Tibial artery (tissue), 4 donors: ENCODE measurements at regions not wholly inside any gene's neighbourhood (a gene's known extent, or its start where the extent isn't known, plus 50 kb on each side); places are given as distances from the start of the nearest gene placed in this dataset.
"Not testable (repeated sequence)": the region's sequence is repeated elsewhere in the genome, so short reads cannot be mapped to it uniquely, and the experiment has no call there.

Source experiments
- DNase-seq, 2 donors: peaks; one replicate each; pipeline ENCODE4 v3.0.0-alpha.2; 2019
- H3K27ac ChIP-seq, 2 donors: fragments of 200-600 bp; sonication (generic) in 1 of 2; 1 replicate in 1 of 2; 2 replicates in 1 of 2; pipeline ENCODE4 v1.5.1; 2018 to 2019; ENCODE audit warnings: mild to moderate bottlenecking in 1 of 2
- H3K27me3 ChIP-seq, 2 donors: fragments of 200-600 bp; sonication (generic) in 1 of 2; one replicate each; pipeline versions ENCODE4 v1.5.1 to v1.6.0; 2016 to 2019
- H3K36me3 ChIP-seq, 3 donors: fragments of 200-600 bp; sonication (generic) in 2 of 3; one replicate each; pipeline ENCODE4 v1.5.1; 2016 to 2019; ENCODE audit warnings: mild to moderate bottlenecking in 2 of 3
- H3K4me1 ChIP-seq, 4 donors: fragments of 200-600 bp; sonication (generic) in 2 of 4; 1 replicate in 3 of 4; 2 replicates in 1 of 4; pipeline ENCODE4 v1.5.1; 2016 to 2019
- H3K4me3 ChIP-seq, 2 donors: fragments of 200-600 bp; sonication (generic) in 1 of 2; 1 replicate in 1 of 2; 2 replicates in 1 of 2; pipeline ENCODE4 v1.5.1; 2018 to 2019; ENCODE audit warnings: mild to moderate bottlenecking in 2 of 2
- H3K9me3 ChIP-seq, 3 donors: fragments of 200-600 bp; sonication (generic) in 1 of 3; one replicate each; pipeline ENCODE4 v1.5.1; 2016 to 2019
- CTCF ChIP-seq, 2 experiments: fragments of 200-600 bp in 1 of 2; fragments of 450-650 bp in 1 of 2; IDR thresholded peaks; one replicate each; pipeline ENCODE4 v1.5.1; 2017 to 2019; ENCODE audit warnings: antibody characterized with exemption in 2 of 2, mild to moderate bottlenecking in 1 of 2, moderate library complexity in 1 of 2
- intact Hi-C: fragments of 100-400 bp; cut with DNase I; formaldehyde crosslinking; loops from one replicate; pipeline ENCODE4 v1.15.0; 2023; ENCODE audit warnings: low total_unique reads

GRCh38 chr5:3452622-3453021 lies 143.0 kb upstream of the IRX1 start:
- DNase-seq, result no peak
- Histone ChIP-seq H3K9me3 (no peaks in the 10 kb centered on the region), H3K4me3 (no peak overlapping the region), H3K4me1 (no peaks in the 10 kb centered on the region), H3K36me3 (no peaks in the 10 kb centered on the region), H3K27me3 (no peaks in the 10 kb centered on the region), H3K27ac (no peak overlapping the region)
- no peak for TF ChIP-seq CTCF (IDR thresholded peaks at IDR 0.05)
- intact Hi-C loops, result no loop called here

- no peak for DNase-seq
- TF ChIP-seq CTCF (IDR thresholded peaks at IDR 0.05), result no peak
- H3K27ac ChIP-seq, result no peak overlapping the region
Measured at GRCh38 chr5:3451961-3452360, 143.7 kb upstream of the IRX1 start.

GRCh38 chr5:3449481-3449880 lies 146.2 kb upstream of the IRX1 start:
- intact Hi-C loops, result no loop called here

More at GRCh38 chr5:3451961-3452360, 143.7 kb upstream of the IRX1 start:
- Histone ChIP-seq H3K27me3 (no peaks in the 10 kb centered on the region), H3K4me3 (no peak overlapping the region), H3K36me3 (no peaks in the 10 kb centered on the region), H3K4me1 (no peaks in the 10 kb centered on the region), H3K9me3 (no peaks in the 10 kb centered on the region)
- intact Hi-C loops, result no loop called here

GRCh38 chr5:3446410-3446809 lies 149.2 kb upstream of the IRX1 start:
- Histone ChIP-seq H3K4me3 (no peak overlapping the region), H3K4me1 (no peaks in the 10 kb centered on the region), H3K27me3 (no peaks in the 10 kb centered on the region), H3K27ac (no peak overlapping the region), H3K9me3 (no peaks in the 10 kb centered on the region), H3K36me3 (no peaks in the 10 kb centered on the region)
- no peak for DNase-seq
- no peak for TF ChIP-seq CTCF (IDR thresholded peaks at IDR 0.05)
- intact Hi-C loops, result no loop called here

More at GRCh38 chr5:3449481-3449880, 146.2 kb upstream of the IRX1 start:
- Histone ChIP-seq H3K4me1 (no peaks in the 10 kb centered on the region), H3K36me3 (no peaks in the 10 kb centered on the region), H3K27me3 (no peaks in the 10 kb centered on the region), H3K9me3 (no peaks in the 10 kb centered on the region), H3K27ac (no peak overlapping the region), H3K4me3 (no peak overlapping the region)
- no peak for DNase-seq
- TF ChIP-seq CTCF (IDR thresholded peaks at IDR 0.05), result no peak

- H3K4me3 ChIP-seq, H3K27me3 ChIP-seq, intact Hi-C loops, H3K9me3 ChIP-seq, H3K4me1 ChIP-seq, H3K27ac ChIP-seq, DNase-seq, H3K36me3 ChIP-seq: not testable (repeated sequence)
Measured at GRCh38 chr5:3445517-3445916, 150.1 kb upstream of the IRX1 start.

- Histone ChIP-seq H3K27me3 (peaks cover 0 to 5% of the 10 kb centered on the region in 2 donors), H3K4me1 (no peaks in the 10 kb centered on the region), H3K36me3 (no peaks in the 10 kb centered on the region), H3K4me3 (no peak overlapping the region), H3K27ac (no peak overlapping the region), H3K9me3 (no peaks in the 10 kb centered on the region)
- no peak for DNase-seq
- intact Hi-C loops, result no loop called here
- TF ChIP-seq CTCF (IDR thresholded peaks at IDR 0.05), result no peak
Measured at GRCh38 chr5:3432135-3432534, 163.5 kb upstream of the IRX1 start.
